ENCODE measurements at regions not wholly inside any gene's neighbourhood (a gene's known extent, or its start where the extent isn't known, plus 50 kb on each side); places are given as distances from the start of the nearest gene placed in this dataset.

- Histone ChIP-seq H3K4me2 (ENCODE audit: insufficient read depth, low read length) (no peak overlapping the region), H3K9me3 (replicated peaks; ENCODE audit: control insufficient read depth, insufficient read depth, low read depth, low read length) (no peaks in the 10 kb centered on the region), H3K36me3 (ENCODE audit: control insufficient read depth, insufficient read depth, low read length) (no peaks in the 10 kb centered on the region), H3K4me3 (no peak overlapping the region), H3K79me2 (ENCODE audit: control insufficient read depth, insufficient read depth, low read length) (no peaks in the 10 kb centered on the region), H2AFZ (ENCODE audit: low read depth, low read length) (no peak overlapping the region), H3K27ac (ENCODE audit: extremely low read depth, low read depth, low read length) (no peak overlapping the region), H3K9ac (ENCODE audit: insufficient read depth in 1 of 2, low read depth in 2 of 2, low read length in 2 of 2) (no peak overlapping the region), H3K27me3 (ENCODE audit: control insufficient read depth in 2 of 2, insufficient read depth in 2 of 2, low read length in 2 of 2) (no peaks in the 10 kb centered on the region), H3K4me1 (replicated peaks in 1 of 2; ENCODE audit: control insufficient read depth in 2 of 2, insufficient read depth in 2 of 2, low read length in 2 of 2) (peaks cover 5 to 36% of the 10 kb centered on the region in 2 experiments; a peak in 4 of 5 replicates), H3K9me1 (ENCODE audit: control insufficient read depth, insufficient read depth, low read length) (no peaks in the 10 kb centered on the region), H4K20me1 (replicated peaks; ENCODE audit: control insufficient read depth, insufficient read depth, low read length) (no peaks in the 10 kb centered on the region)
- TF ChIP-seq ELF4 (CRISPR knock-in tag; IDR thresholded peaks at IDR 0.05) (no peak), REST (IDR thresholded peaks at IDR 0.05; ENCODE audit: borderline replicate concordance) (no peak), REST (CRISPR knock-in tag; IDR thresholded peaks at IDR 0.05; ENCODE audit: low read depth) (0 out of 2 replicates have a peak, but pooled peaks have one; percentile 2), MEIS2 (IDR thresholded peaks at IDR 0.05; ENCODE audit: partially characterized antibody) (no peak), SMAD2 (IDR thresholded peaks at IDR 0.05; ENCODE audit: low read depth, low read length) (no peak), KDM1A (IDR thresholded peaks at IDR 0.05) (peak; percentile 63 to 70; a peak in 3 of 4 replicates)
- ATAC-seq (no peak), DNase-seq (ENCODE audit: extremely low read depth in 1 of 4, low spot score in 3 of 4) (no peak), FAIRE-seq (no peak)
- ChIA-PET CTCF (ENCODE audit: low intra/inter-chr PET ratio) (interaction anchor here (0.7 to 3.9 kb wide), 5 partner anchors 72 to 347 kb away, joined by 3 to 36 read pairs (median 11); no protein-coding TSS in a partner anchor), POLR2A (interaction anchor here (0.6 to 1.3 kb wide), 4 partner anchors 9 to 934 kb away, joined by 3 to 6 read pairs (median 4); no protein-coding TSS in a partner anchor)
- in situ Hi-C loops (cut with MboI), result loop anchor here (5.0 kb wide), 1 partner anchor 81 kb away; the partner anchor contains the start of gene BHLHE40
- intact Hi-C loops (cut with micrococcal nuclease), result loop anchor here (5.0 kb wide), 3 partner anchors 231 to 706 kb away; no protein-coding TSS in a partner anchor
- no TSS peak for BruUV-seq (replicated peaks)
These were observed 63.6 kb upstream of the ARL8B start for GRCh38 chr3:5058471-5058951.

Data from K562 (cell line).